Effector memory CD8-positive, alpha-beta T cell (primary cell): ENCODE measurements at regions not wholly inside any gene's neighbourhood (a gene's known extent, or its start where the extent isn't known, plus 50 kb on each side); places are given as distances from the start of the nearest gene placed in this dataset.

Source experiments
- ATAC-seq: fragments of 150-1000 bp; cut with Tn5 transposase; replicated peaks from 2 replicates; pipeline ENCODE4 v1.10.0; 2021; ENCODE audit warnings: mild to moderate bottlenecking, moderate library complexity
- DNase-seq, 3 experiments: peaks; one replicate each; pipeline ENCODE4 v3.0.0; 2021
- H3K27ac Mint-ChIP-seq, 2 donors: one replicate each; pipeline ENCODE4 v1.8.0; 2022; ENCODE audit warnings: mild to moderate bottlenecking in 2 of 2, mixed read lengths in 2 of 2, moderate library complexity in 2 of 2
- H3K27me3 Mint-ChIP-seq, 2 donors: one replicate each; pipeline ENCODE4 v1.8.0; 2022; ENCODE audit warnings: mixed read lengths in 2 of 2
- H3K36me3 Mint-ChIP-seq: one replicate; pipeline ENCODE4 v1.8.0; 2022; ENCODE audit warnings: mild to moderate bottlenecking, moderate library complexity, mixed read lengths; ENCODE audit not compliant: insufficient read depth
- H3K4me1 Mint-ChIP-seq, 2 donors: one replicate each; pipeline ENCODE4 v1.8.0; 2022; ENCODE audit warnings: low read depth in 2 of 2, mixed read lengths in 2 of 2
- H3K4me3 Mint-ChIP-seq, 2 donors: one replicate each; pipeline ENCODE4 v1.8.0; 2022; ENCODE audit warnings: mild to moderate bottlenecking in 2 of 2, mixed read lengths in 2 of 2, moderate library complexity in 2 of 2
- H3K9me3 Mint-ChIP-seq, 2 donors: one replicate each; pipeline ENCODE4 v1.8.0; 2022; ENCODE audit warnings: mixed read lengths in 2 of 2

- peaks cover 0 to 6% of the 10 kb centered on the region in 2 donors for H3K27me3 Mint-ChIP-seq
- H3K36me3 Mint-ChIP-seq = peaks cover 4% of the 10 kb centered on the region
- peak overlapping the region; percentile 71 to 76 for H3K4me3 Mint-ChIP-seq
- ATAC-seq (peak; percentile 63), DNase-seq (no peak)
- H3K4me1 Mint-ChIP-seq = peaks cover 23 to 60% of the 10 kb centered on the region in 2 donors
- no peaks in the 10 kb centered on the region for H3K9me3 Mint-ChIP-seq
- peak overlapping the region; percentile 85 to 92 for H3K27ac Mint-ChIP-seq
Observed at GRCh38 chr10:60728056-60728455, 50.2 kb upstream of the CDK1 start.

- H3K9me3 Mint-ChIP-seq = no peaks in the 10 kb centered on the region
- DNase-seq (no peak), ATAC-seq (no peak)
- H3K27ac Mint-ChIP-seq = peak overlapping the region in 1 of 2 donors; percentile 92
- peak overlapping the region in 1 of 2 donors; percentile 76 for H3K4me3 Mint-ChIP-seq
- H3K36me3 Mint-ChIP-seq = peaks cover 4% of the 10 kb centered on the region
- H3K4me1 Mint-ChIP-seq = peaks cover 15 to 56% of the 10 kb centered on the region in 2 donors
- H3K27me3 Mint-ChIP-seq = no peaks in the 10 kb centered on the region
Observed at GRCh38 chr10:60726257-60726656, 52.0 kb upstream of the CDK1 start.

GRCh38 chr10:60722623-60723022 lies 55.7 kb upstream of the CDK1 start:
- H3K4me1 Mint-ChIP-seq = peaks cover 2 to 37% of the 10 kb centered on the region in 2 donors
- no peak for ATAC-seq
- no peak overlapping the region for H3K27ac Mint-ChIP-seq
- H3K4me3 Mint-ChIP-seq = no peak overlapping the region
- H3K27me3 Mint-ChIP-seq = no peaks in the 10 kb centered on the region
- no peak for DNase-seq
- no peaks in the 10 kb centered on the region for H3K9me3 Mint-ChIP-seq
- no peaks in the 10 kb centered on the region for H3K36me3 Mint-ChIP-seq

GRCh38 chr10:60719721-60720120 lies 58.6 kb upstream of the CDK1 start:
- ATAC-seq (no peak), DNase-seq (no peak)
- no peaks in the 10 kb centered on the region for H3K36me3 Mint-ChIP-seq
- H3K4me1 Mint-ChIP-seq = peaks cover 0 to 15% of the 10 kb centered on the region in 2 donors
- H3K4me3 Mint-ChIP-seq = no peak overlapping the region
- no peaks in the 10 kb centered on the region for H3K27me3 Mint-ChIP-seq
- H3K27ac Mint-ChIP-seq = no peak overlapping the region
- H3K9me3 Mint-ChIP-seq = no peaks in the 10 kb centered on the region

GRCh38 chr10:60718886-60719285 lies 59.4 kb upstream of the CDK1 start:
- Mint-ChIP-seq H3K27me3 (no peaks in the 10 kb centered on the region), H3K36me3 (no peaks in the 10 kb centered on the region), H3K4me3 (no peak overlapping the region), H3K27ac (no peak overlapping the region), H3K4me1 (peaks cover 4 to 23% of the 10 kb centered on the region in 2 donors), H3K9me3 (no peaks in the 10 kb centered on the region)
- ATAC-seq (no peak), DNase-seq (no peak)

GRCh38 chr10:60717852-60718251 lies 60.4 kb upstream of the CDK1 start:
- ATAC-seq = peak; percentile 40

GRCh38 chr10:60714233-60714632 lies 64.0 kb upstream of the CDK1 start:
- H3K4me1 Mint-ChIP-seq = peaks cover 12 to 35% of the 10 kb centered on the region in 2 donors
- H3K27me3 Mint-ChIP-seq = no peaks in the 10 kb centered on the region
- peak overlapping the region; percentile 13 to 84 for H3K27ac Mint-ChIP-seq
- ATAC-seq (peak; percentile 64), DNase-seq (no peak)
- H3K4me3 Mint-ChIP-seq = peak overlapping the region in 1 of 2 donors; percentile 51
- no peaks in the 10 kb centered on the region for H3K36me3 Mint-ChIP-seq
- no peaks in the 10 kb centered on the region for H3K9me3 Mint-ChIP-seq

More at GRCh38 chr10:60717852-60718251, 60.4 kb upstream of the CDK1 start:
- peaks cover 9 to 33% of the 10 kb centered on the region in 2 donors for H3K4me1 Mint-ChIP-seq
- no peak overlapping the region for H3K4me3 Mint-ChIP-seq
- no peaks in the 10 kb centered on the region for H3K27me3 Mint-ChIP-seq
- H3K9me3 Mint-ChIP-seq = no peaks in the 10 kb centered on the region
- no peak overlapping the region for H3K27ac Mint-ChIP-seq
- DNase-seq = no peak
- no peaks in the 10 kb centered on the region for H3K36me3 Mint-ChIP-seq

GRCh38 chr10:60711496-60711895 lies 66.8 kb upstream of the CDK1 start:
- no peak overlapping the region for H3K27ac Mint-ChIP-seq
- H3K36me3 Mint-ChIP-seq = no peaks in the 10 kb centered on the region
- H3K4me3 Mint-ChIP-seq = no peak overlapping the region
- H3K27me3 Mint-ChIP-seq = no peaks in the 10 kb centered on the region
- ATAC-seq (no peak), DNase-seq (no peak)
- peaks cover 0 to 2% of the 10 kb centered on the region in 2 donors for H3K9me3 Mint-ChIP-seq
- peaks cover 20 to 49% of the 10 kb centered on the region in 2 donors for H3K4me1 Mint-ChIP-seq

GRCh38 chr10:60710041-60710440 lies 68.2 kb upstream of the CDK1 start:
- Mint-ChIP-seq H3K4me1 (peaks cover 29 to 54% of the 10 kb centered on the region in 2 donors), H3K36me3 (no peaks in the 10 kb centered on the region), H3K4me3 (no peak overlapping the region), H3K9me3 (peaks cover 0 to 2% of the 10 kb centered on the region in 2 donors), H3K27me3 (no peaks in the 10 kb centered on the region), H3K27ac (peak overlapping the region in 1 of 2 donors; percentile 86)
- DNase-seq (no peak), ATAC-seq (peak; percentile 37)

GRCh38 chr10:60708666-60709065 lies 69.6 kb upstream of the CDK1 start:
- peak overlapping the region; percentile 10 to 51 for H3K4me3 Mint-ChIP-seq
- H3K9me3 Mint-ChIP-seq = peaks cover 0 to 2% of the 10 kb centered on the region in 2 donors
- H3K4me1 Mint-ChIP-seq = peaks cover 30 to 53% of the 10 kb centered on the region in 2 donors
- no peaks in the 10 kb centered on the region for H3K36me3 Mint-ChIP-seq
- no peak for DNase-seq
- ATAC-seq = peak; percentile 89
- H3K27me3 Mint-ChIP-seq = no peaks in the 10 kb centered on the region
- peak overlapping the region; percentile 83 to 86 for H3K27ac Mint-ChIP-seq

GRCh38 chr10:60707841-60708240 lies 70.4 kb upstream of the CDK1 start:
- Mint-ChIP-seq H3K4me1 (peaks cover 28 to 50% of the 10 kb centered on the region in 2 donors), H3K27ac (peak overlapping the region; percentile 83 to 86), H3K27me3 (no peaks in the 10 kb centered on the region), H3K36me3 (no peaks in the 10 kb centered on the region), H3K9me3 (peaks cover 0 to 2% of the 10 kb centered on the region in 2 donors), H3K4me3 (peak overlapping the region in 1 of 2 donors; percentile 51)
- DNase-seq (no peak), ATAC-seq (no peak)

GRCh38 chr10:60706146-60706545 lies 72.1 kb upstream of the CDK1 start:
- Mint-ChIP-seq H3K4me3 (no peak overlapping the region), H3K4me1 (peaks cover 25 to 48% of the 10 kb centered on the region in 2 donors), H3K27me3 (no peaks in the 10 kb centered on the region), H3K27ac (no peak overlapping the region), H3K9me3 (peaks cover 0 to 2% of the 10 kb centered on the region in 2 donors), H3K36me3 (no peaks in the 10 kb centered on the region)
- no peak for DNase-seq
- ATAC-seq = no peak

- ATAC-seq (no peak), DNase-seq (no peak)
- Mint-ChIP-seq H3K27ac (no peak overlapping the region), H3K9me3 (peaks cover 0 to 2% of the 10 kb centered on the region in 2 donors), H3K4me3 (no peak overlapping the region), H3K27me3 (no peaks in the 10 kb centered on the region), H3K36me3 (no peaks in the 10 kb centered on the region), H3K4me1 (peaks cover 25 to 48% of the 10 kb centered on the region in 2 donors)
Observed at GRCh38 chr10:60705376-60705775, 72.9 kb upstream of the CDK1 start.

- DNase-seq (no peak), ATAC-seq (no peak)
- H3K27ac Mint-ChIP-seq = no peak overlapping the region
- peaks cover 0 to 2% of the 10 kb centered on the region in 2 donors for H3K9me3 Mint-ChIP-seq
- no peaks in the 10 kb centered on the region for H3K36me3 Mint-ChIP-seq
- peaks cover 25 to 45% of the 10 kb centered on the region in 2 donors for H3K4me1 Mint-ChIP-seq
- no peak overlapping the region for H3K4me3 Mint-ChIP-seq
- H3K27me3 Mint-ChIP-seq = no peaks in the 10 kb centered on the region
Observed at GRCh38 chr10:60704471-60704870, 73.8 kb upstream of the CDK1 start.
